ENCODE measurements at regions not wholly inside any gene's neighbourhood (a gene's known extent, or its start where the extent isn't known, plus 50 kb on each side); places are given as distances from the start of the nearest gene placed in this dataset.

GRCh38 chr6:25058941-25059340, 123.2 kb upstream of the RIPOR2 start:
- TF ChIP-seq CTCF (IDR thresholded peaks at IDR 0.05) (no peak), POLR2AphosphoS5 (IDR thresholded peaks at IDR 0.05) (no peak), POLR2A (IDR thresholded peaks at IDR 0.05) (no peak), EP300 (IDR thresholded peaks at IDR 0.05) (no peak)
